NCI-H748 (cell line): ENCODE measurements at regions not wholly inside any gene's neighbourhood (a gene's known extent, or its start where the extent isn't known, plus 50 kb on each side); places are given as distances from the start of the nearest gene placed in this dataset.
A peak's percentile ranks its signal among the peaks of the same experiment; 100 is the strongest.
"Not testable (repeated sequence)": the region's sequence is repeated elsewhere in the genome, so short reads cannot be mapped to it uniquely, and the experiment has no call there.

Source experiments
- DNase-seq: peaks from one replicate; lab custom pipeline; 2025; ENCODE audit not compliant: unreplicated experiment; lab: John Stamatoyannopoulos, UW

DNA sequence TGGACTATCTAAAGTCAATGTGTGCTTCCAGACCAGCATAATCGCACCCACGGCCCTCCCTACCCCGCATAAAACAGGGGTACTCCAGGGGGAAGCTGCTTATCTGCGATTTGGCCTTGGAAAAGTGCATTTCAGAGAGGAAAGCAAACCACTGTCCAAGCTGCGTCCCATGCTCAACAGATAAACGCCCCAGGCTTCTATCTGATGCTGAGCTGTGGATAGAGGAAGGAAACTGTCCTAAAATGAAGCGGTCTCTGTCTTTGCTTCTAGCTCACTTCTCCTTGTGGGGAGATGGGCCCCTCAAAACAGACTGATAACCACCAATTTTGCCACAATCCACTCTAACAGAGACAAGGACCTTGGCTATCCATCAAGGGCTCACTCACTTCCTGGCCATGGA is 160.5 kb upstream of the TNRC6C start:
- no peak for DNase-seq

DNA sequence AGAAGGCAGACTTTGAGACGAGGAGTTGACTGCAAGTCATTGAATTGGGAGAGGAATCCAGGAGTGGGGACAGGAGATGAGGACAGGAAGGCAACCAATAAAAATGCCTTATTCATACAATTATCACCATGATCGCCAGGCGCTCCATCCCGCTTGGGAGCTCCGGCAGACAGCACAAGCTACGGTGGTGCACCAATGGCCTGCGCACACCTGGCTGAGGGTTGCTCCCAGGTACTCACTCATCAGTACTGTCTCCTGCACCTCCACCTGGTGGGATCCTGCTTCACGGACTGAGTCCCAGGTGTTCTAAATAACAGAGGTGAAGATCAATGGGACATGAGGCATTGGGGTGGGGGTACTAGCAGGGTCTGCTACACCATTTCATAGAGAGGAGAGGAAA is 160.0 kb upstream of the TNRC6C start:
- no peak for DNase-seq

DNA sequence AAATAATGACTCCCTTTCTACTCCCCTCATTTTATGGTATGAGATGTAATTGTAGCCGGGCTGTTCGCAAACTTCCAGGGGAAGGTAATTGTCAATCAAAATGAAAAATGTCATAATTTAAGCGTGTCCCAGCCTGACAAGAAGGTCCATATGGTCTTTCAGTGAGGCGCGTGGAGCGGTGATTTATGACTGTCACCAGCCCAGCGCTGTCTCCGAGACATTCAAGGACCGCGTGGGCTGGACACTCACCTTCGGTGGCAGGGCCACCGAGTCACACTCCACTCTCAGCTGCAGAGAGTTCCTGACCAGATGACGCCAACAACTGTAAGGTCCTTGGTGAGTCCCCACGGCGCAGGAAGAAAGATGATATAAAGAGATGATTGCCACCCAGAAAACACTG is 157.7 kb upstream of the TNRC6C start:
- DNase-seq = no peak

DNA sequence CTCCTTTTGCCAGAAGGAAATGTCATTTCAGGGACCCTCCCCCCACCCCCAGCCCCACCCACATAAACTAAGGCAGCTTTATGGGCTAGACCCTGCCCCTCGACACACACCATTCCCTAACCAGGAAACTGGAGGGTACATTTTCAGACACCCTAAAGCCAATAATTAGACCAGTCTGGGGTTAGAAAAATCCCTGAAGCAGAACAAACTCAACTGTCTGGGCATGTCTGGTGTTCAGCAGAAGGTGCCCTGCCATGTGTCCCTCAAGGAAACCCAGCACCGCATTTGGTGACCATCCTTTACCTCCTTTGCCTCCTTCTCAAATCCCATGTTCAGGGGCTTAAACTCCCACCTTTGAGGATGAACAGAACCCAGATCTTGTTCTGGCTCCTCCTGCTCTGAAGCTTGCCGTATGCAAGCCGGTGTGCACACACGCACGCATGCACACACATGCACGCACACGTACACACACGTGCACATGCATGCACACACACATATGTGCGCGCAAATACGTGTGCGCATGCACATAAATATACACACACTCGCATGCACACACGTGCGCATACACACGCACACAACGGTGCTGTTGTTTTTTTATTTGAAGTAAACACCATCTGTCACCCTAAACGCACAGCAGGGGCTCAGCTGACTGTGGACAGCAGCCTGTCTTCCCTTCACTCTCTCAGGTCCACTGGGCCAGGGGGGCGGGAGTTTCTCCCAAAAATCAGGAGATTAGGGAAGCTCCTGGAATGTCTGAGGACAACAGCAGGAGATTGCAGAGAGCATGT is 156.8 kb upstream of the TNRC6C start:
- DNase-seq = no peak

- DNase-seq = peak; percentile 48
These were observed 156.2 kb upstream of the TNRC6C start for GRCh38 chr17:77802333-77802615.

DNA sequence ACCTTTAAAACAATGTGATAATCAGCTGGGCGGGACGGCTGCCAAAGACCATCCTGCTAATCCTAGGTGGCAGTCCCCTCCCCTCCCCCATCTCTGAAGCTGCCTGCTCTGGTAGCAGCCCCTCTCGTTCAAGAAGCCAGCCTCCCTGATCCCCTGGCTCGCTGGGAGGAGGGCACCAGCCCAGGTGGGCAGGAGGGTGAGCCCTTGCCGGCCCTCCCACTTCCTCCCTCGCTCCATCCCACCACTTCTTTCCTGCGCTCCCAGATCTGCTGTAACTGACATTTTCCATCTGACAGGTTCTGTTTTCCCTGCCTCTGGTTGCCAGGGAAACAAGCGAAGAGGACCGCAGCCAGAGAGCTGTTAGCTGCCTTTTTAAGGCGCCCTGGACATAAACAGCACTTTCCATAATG is 155.7 kb upstream of the TNRC6C start:
- peak; percentile 91 for DNase-seq

DNA sequence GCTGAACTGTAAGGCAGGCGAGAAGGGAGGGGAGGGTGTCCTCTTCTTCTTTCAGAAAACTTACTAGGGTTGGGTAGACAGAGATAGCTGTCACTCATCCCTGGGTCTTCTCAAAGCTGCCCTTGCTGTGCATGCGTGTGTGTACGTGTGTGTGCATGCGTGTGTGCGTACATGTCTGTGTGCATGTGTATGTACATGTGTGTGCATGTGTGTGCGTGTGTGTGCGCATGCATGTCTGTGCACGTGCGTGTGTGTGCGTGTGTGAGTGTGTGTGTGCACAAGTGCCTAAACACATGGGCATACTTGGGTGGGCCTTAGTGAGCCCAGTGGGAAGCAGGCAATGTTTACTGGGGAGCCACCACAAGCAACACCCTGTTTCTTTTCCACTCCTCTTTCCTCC is 154.8 kb upstream of the TNRC6C start:
- no peak for DNase-seq

DNA sequence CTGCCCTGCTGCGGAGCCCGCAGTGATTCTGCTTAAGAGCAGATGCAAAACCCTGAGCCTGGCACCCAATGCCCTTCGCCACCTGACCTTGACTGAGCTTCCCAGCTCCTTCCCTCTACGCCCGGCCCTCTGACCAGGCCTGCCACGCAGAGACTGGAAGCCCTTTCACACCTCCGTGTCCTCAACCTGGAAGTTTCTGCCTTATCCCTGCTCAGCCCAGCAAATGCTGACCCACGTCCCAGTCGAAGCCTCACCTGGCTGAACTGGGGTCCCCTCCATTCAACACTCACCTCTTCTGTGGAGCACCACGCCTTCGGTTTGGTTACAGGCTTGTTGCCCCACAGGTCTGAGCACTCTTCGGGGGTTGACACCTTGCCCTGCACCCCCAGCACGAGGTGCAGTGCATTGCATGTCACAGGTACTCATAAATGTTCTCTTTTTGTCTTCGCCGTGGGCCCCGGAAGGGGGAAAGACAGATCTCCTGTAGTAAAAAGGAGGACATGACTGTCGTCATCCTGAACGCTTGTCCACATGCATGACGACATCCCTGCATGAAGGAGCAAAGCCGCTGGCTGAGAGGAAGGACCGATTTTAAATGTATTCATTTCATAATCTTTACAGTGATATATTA is 153.6 kb upstream of the TNRC6C start:
- no peak for DNase-seq

- DNase-seq = not testable (repeated sequence)
These were observed 152.5 kb upstream of the TNRC6C start for GRCh38 chr17:77805970-77806369.

GRCh38 chr17:77807051-77807745 is 151.3 kb upstream of the TNRC6C start:
- no peak for DNase-seq

DNA sequence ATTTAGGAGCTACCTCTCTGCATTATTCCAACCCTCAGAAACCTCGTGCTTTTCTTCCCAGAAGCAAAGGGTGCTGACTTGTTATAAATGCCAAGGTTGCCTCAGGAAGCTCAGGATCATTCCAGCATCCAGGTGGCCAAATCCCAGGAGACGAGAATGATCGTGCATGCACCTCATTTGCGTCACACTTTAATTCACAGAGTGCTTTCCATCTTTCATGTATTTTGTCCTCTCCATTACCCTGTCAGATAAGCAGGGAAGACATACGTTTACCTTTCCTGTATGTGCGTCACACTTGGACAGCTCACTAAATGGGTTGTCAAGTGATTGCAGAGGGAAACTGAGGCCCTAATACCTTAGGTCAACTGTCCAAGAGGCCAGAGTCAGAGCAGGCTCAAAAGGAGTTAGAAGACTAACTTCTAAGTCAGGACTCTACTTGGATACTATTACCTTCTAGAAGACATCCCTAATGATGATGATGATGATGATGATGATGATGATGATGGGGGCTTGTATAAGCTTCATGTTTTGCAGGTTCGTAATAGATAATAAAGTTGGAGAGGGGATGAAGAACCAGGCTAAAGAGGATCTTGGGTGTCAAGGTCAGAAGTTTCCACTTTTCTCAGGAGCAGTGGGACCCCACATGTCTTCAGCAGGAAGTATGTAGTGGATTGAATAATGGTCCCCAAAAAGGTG is 150.6 kb upstream of the TNRC6C start:
- no peak for DNase-seq

GRCh38 chr17:77808686-77809425 is 149.6 kb upstream of the TNRC6C start:
- DNase-seq = no peak

DNA sequence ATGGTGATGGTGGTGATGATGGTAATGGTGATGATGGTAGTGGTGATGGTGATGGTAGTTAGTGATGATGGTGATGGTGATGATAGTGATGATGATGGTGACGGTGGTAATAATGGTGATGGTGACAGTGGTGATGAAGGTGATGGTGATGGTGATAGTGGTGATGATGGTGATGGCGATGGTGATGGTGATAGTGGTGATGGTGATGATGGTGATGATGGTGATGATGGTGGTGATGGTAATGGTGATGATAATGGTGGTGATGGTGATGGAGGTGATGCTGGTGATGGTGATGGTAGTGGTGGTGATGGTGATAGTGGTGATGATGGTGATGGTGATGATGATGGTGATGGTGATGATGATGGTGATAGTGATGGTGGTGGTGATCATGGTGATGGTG is 148.7 kb upstream of the TNRC6C start:
- DNase-seq = no peak

- no peak for DNase-seq
These were observed 148.0 kb upstream of the TNRC6C start for GRCh38 chr17:77810536-77810935.

- DNase-seq = no peak
These were observed 147.0 kb upstream of the TNRC6C start for GRCh38 chr17:77811521-77811920.

DNA sequence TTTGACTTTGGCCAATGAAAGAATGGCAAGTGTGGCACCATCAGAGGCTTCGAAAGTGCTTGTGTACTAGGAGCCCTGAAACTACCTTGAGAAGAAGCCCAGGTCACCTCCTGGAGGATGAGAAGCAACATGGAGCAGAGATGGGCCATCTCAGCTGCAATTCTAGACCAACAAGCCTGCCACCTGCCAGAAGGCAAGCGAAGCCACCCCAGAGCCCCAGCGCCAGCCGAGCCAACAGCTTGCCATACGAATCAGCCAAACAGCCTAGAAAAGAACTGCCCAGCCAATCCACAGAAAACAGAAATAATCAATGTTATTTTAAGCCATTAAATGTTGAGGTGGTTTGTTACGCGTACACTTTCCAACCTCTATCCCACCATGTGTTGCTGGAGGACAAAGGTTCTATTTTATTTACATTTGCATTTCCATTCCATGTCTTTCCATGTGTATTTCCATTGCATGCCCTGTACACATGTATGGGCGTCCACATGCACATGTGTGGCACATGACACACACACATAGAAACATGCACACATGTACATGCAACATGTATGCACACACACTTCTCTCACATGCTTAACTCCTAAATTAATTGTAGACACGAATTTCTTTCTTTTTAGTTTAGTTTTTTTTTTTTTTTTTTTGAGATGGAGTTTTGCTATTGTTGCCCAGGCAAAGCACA is 144.3 kb upstream of the TNRC6C start:
- no peak for DNase-seq

GRCh38 chr17:77815127-77815905 is 143.2 kb upstream of the TNRC6C start:
- no peak for DNase-seq

GRCh38 chr17:77817953-77818352 is 140.6 kb upstream of the TNRC6C start:
- DNase-seq = no peak

DNA sequence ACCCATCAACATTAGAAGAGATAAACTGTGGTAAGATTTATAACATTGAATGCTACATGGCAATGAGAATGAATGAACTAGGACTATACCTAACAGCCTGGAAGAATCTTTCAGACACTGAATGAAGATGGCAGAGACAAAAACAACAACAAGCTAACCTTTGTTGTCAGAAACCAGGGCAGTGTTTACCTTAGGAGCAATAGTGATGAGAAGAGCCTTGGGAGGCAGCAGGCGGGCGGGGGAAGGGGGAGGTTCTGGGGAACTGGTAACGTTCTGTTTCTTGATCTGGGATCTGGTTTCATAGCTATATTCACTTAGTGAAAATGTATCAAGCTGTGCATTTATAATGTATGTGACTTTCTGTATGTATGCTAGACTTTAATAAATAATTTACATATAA is 139.0 kb upstream of the TNRC6C start:
- DNase-seq = no peak

DNA sequence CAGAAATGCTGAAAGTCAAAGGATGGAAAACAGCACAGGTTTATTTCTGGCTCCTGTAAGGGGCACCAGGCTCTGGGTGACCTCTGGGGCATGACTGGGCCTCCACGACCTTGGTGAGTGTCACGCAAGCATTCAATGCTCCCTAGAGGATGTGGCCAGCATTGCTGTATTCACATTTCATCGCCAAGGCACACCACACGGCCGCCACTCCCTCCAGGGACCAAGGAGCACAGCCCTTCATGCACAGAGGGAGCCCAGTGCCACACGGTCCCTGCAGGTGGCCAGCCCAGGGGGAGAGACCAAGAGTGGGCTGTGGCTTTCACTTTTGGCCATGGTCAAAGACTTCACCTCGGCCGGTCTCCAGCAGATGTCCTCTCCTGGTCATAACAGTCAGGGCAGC is 137.4 kb upstream of the TNRC6C start:
- no peak for DNase-seq
